HepG2 (cell line): ENCODE measurements at regions not wholly inside any gene's neighbourhood (a gene's known extent, or its start where the extent isn't known, plus 50 kb on each side); places are given as distances from the start of the nearest gene placed in this dataset.

Experiments
- EP300 ChIP-seq, 3 experiments: sonication (generic) in 1 of 3; formaldehyde crosslinking in 1 of 3; IDR thresholded peaks; 2 replicates each; pipeline versions ENCODE4 v1.5.1 to v1.6.1; 2011 to 2020; ENCODE audit warnings: low read depth in 2 of 3, low read length in 2 of 3, borderline replicate concordance in 1 of 3, improper control_type of control experiment in 1 of 3, mild to moderate bottlenecking in 1 of 3, missing genetic modification reagents in 1 of 3, moderate library complexity in 1 of 3
- HMG20B ChIP-seq: conservative IDR thresholded peaks from 2 replicates; pipeline ENCODE4 v1.6.1; 2016; ENCODE audit warnings: missing genetic modification reagents, missing compliant biosample characterization
- KDM3A ChIP-seq: IDR thresholded peaks from 2 replicates; pipeline ENCODE4 v1.6.1; 2018; ENCODE audit warnings: low read depth, missing compliant biosample characterization
- MBD4 ChIP-seq: IDR thresholded peaks from 2 replicates; pipeline ENCODE4 v1.6.1; 2012; ENCODE audit warnings: low read length, inconsistent platforms, borderline replicate concordance
- MEF2D ChIP-seq: sonication (generic); formaldehyde crosslinking; IDR thresholded peaks from 2 replicates; pipeline ENCODE4 v1.5.1; 2020; ENCODE audit warnings: mild to moderate bottlenecking, missing genetic modification reagents
- MIER3 ChIP-seq: IDR thresholded peaks from 2 replicates; pipeline ENCODE4 v1.6.1; 2016; ENCODE audit warnings: missing compliant biosample characterization, borderline replicate concordance
- PPARG ChIP-seq: conservative IDR thresholded peaks from 2 replicates; pipeline ENCODE4 v1.6.1; 2016; ENCODE audit warnings: missing biosample characterization, missing genetic modification reagents
- RXRA ChIP-seq: sonication (generic); formaldehyde crosslinking; IDR thresholded peaks from 2 replicates; pipeline ENCODE4 v1.5.1; 2020; ENCODE audit warnings: missing genetic modification reagents
- SNAI1 ChIP-seq: sonication (generic); formaldehyde crosslinking; IDR thresholded peaks from 2 replicates; pipeline ENCODE4 v1.5.0; 2020; ENCODE audit warnings: mild to moderate bottlenecking, missing genetic modification reagents, borderline replicate concordance
- SOX6 ChIP-seq, 2 experiments: fragments of 450-650 bp in 1 of 2; sonication (generic) in 1 of 2; formaldehyde crosslinking in 1 of 2; IDR thresholded peaks; 2 replicates each; pipeline versions ENCODE4 v1.4.0 to v1.6.1; 2017 to 2020; ENCODE audit warnings: antibody characterized with exemption in 1 of 2, mild to moderate bottlenecking in 1 of 2, missing genetic modification reagents in 1 of 2
- XRCC5 ChIP-seq: fragments of 200-400 bp; formaldehyde crosslinking; optimal IDR thresholded peaks from 2 replicates; pipeline ENCODE3; 2017; ENCODE audit warnings: mild to moderate bottlenecking, low read length
- ZFAT ChIP-seq: sonication (generic); formaldehyde crosslinking; conservative IDR thresholded peaks from 2 replicates; pipeline ENCODE4 v1.8.1; 2023; ENCODE audit warnings: missing genetic modification reagents, inconsistent platforms
- ZFP36L2 ChIP-seq: sonication (generic); formaldehyde crosslinking; IDR thresholded peaks from 2 replicates; pipeline ENCODE4 v1.4.0; 2020; ENCODE audit warnings: missing genetic modification reagents
- ZNF3 ChIP-seq: IDR thresholded peaks from 2 replicates; pipeline ENCODE4 v1.7.0; 2017; ENCODE audit warnings: inconsistent platforms
- ZNF468 ChIP-seq: sonication (generic); formaldehyde crosslinking; IDR thresholded peaks from 2 replicates; pipeline ENCODE4 v1.8.0; 2022; ENCODE audit warnings: mild to moderate bottlenecking, moderate library complexity, missing genetic modification reagents
- ZNF564 ChIP-seq: sonication (generic); formaldehyde crosslinking; IDR thresholded peaks from 2 replicates; pipeline ENCODE4 v1.8.1; 2023; ENCODE audit warnings: mild to moderate bottlenecking, missing genetic modification reagents
- ZNF619 ChIP-seq: sonication (generic); formaldehyde crosslinking; IDR thresholded peaks from 2 replicates; pipeline ENCODE4 v1.4.0; 2020; ENCODE audit warnings: mild to moderate bottlenecking, missing genetic modification reagents
- TF ChIP-seq, protein P1 (sequence below): sonication (generic); formaldehyde crosslinking; IDR thresholded peaks from 2 replicates; pipeline ENCODE4 v1.4.0; 2020; ENCODE audit warnings: missing genetic modification reagents
- TF ChIP-seq, protein P2 (sequence below): sonication (generic); formaldehyde crosslinking; IDR thresholded peaks from 2 replicates; pipeline ENCODE4 v1.8.1; 2023; ENCODE audit warnings: mild to moderate bottlenecking, inconsistent platforms, moderate library complexity, missing genetic modification reagents, borderline replicate concordance
- TF ChIP-seq, protein P3 (sequence below): sonication (generic); formaldehyde crosslinking; IDR thresholded peaks from 2 replicates; pipeline ENCODE4 v1.4.0; 2020; ENCODE audit warnings: mild to moderate bottlenecking, missing genetic modification reagents
- TF ChIP-seq, protein P4 (sequence below): sonication (generic); formaldehyde crosslinking; IDR thresholded peaks from 2 replicates; pipeline ENCODE4 v1.5.0; 2020; ENCODE audit warnings: mild to moderate bottlenecking, missing genetic modification reagents, moderate library complexity

DNA sequence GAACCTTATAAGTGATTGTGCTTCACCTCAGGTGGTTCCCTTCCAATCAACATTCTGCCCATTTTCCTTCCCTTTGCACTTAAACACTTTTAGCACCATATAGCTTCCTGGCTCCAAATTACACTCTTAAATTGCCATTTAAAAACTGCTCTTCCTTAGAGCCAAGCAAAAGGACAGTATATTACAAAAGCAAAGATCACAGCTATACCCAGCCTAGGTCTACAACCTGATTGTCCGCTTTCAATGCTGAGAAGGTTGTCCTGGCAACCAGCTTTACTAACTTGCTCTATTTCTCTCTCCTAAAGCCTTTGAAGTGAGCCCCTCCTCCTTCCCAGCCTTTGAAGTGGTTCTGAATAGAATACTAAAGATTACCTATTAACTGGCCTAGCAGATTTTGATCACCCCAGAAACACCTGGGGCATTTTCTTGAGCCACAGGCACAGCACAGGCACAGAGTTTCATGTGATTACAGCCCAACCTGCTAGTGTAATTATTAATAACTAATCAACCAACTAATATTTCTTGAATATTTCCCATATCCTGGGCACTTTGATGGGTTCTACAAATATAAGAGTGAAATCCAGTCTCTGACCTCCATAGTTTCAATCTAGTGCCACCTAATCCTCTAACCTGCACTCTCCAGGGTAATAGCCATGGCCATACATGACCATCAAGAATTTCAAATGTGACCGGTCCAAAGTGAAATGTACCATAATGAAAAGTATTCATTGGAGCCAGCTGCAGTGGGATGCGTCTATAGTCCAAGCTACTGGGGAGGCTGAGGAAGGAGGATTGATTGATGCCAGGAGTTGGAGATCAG is 63.6 kb upstream of the TRIM24 start (continued):
- TF ChIP-seq, protein P1, sequence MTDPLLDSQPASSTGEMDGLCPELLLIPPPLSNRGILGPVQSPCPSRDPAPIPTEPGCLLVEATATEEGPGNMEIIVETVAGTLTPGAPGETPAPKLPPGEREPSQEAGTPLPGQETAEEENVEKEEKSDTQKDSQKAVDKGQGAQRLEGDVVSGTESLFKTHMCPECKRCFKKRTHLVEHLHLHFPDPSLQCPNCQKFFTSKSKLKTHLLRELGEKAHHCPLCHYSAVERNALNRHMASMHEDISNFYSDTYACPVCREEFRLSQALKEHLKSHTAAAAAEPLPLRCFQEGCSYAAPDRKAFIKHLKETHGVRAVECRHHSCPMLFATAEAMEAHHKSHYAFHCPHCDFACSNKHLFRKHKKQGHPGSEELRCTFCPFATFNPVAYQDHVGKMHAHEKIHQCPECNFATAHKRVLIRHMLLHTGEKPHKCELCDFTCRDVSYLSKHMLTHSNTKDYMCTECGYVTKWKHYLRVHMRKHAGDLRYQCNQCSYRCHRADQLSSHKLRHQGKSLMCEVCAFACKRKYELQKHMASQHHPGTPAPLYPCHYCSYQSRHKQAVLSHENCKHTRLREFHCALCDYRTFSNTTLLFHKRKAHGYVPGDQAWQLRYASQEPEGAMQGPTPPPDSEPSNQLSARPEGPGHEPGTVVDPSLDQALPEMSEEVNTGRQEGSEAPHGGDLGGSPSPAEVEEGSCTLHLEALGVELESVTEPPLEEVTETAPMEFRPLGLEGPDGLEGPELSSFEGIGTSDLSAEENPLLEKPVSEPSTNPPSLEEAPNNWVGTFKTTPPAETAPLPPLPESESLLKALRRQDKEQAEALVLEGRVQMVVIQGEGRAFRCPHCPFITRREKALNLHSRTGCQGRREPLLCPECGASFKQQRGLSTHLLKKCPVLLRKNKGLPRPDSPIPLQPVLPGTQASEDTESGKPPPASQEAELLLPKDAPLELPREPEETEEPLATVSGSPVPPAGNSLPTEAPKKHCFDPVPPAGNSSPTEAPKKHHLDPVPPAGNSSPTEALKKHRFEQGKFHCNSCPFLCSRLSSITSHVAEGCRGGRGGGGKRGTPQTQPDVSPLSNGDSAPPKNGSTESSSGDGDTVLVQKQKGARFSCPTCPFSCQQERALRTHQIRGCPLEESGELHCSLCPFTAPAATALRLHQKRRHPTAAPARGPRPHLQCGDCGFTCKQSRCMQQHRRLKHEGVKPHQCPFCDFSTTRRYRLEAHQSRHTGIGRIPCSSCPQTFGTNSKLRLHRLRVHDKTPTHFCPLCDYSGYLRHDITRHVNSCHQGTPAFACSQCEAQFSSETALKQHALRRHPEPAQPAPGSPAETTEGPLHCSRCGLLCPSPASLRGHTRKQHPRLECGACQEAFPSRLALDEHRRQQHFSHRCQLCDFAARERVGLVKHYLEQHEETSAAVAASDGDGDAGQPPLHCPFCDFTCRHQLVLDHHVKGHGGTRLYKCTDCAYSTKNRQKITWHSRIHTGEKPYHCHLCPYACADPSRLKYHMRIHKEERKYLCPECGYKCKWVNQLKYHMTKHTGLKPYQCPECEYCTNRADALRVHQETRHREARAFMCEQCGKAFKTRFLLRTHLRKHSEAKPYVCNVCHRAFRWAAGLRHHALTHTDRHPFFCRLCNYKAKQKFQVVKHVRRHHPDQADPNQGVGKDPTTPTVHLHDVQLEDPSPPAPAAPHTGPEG (CRISPR knock-in tag), result 0 out of 2 replicates have a peak, but pooled peaks have one; percentile 47
- TF ChIP-seq, protein P2, sequence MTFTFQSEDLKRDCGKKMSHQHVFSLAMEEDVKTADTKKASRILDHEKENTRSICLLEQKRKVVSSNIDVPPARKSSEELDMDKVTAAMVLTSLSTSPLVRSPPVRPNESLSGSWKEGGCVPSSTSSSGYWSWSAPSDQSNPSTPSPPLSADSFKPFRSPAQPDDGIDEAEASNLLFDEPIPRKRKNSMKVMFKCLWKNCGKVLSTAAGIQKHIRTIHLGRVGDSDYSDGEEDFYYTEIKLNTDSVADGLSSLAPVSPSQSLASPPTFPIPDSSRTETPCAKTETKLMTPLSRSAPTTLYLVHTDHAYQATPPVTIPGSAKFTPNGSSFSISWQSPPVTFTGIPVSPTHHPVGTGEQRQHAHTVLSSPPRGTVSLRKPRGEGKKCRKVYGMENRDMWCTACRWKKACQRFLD (CRISPR knock-in tag), result no peak
- TF ChIP-seq MBD4, result no peak
- TF ChIP-seq SNAI1 (CRISPR knock-in tag), result no peak
- no peak for TF ChIP-seq XRCC5
- TF ChIP-seq SOX6 (IDR thresholded peaks at IDR 0.05), result no peak
- peak; percentile 94 for TF ChIP-seq SOX6 (CRISPR knock-in tag; IDR thresholded peaks at IDR 0.05)
- TF ChIP-seq ZFP36L2, result no peak
- peak; percentile 85 for TF ChIP-seq MEF2D (CRISPR knock-in tag)
- TF ChIP-seq PPARG (CRISPR knock-in tag), result peak; percentile 82
- TF ChIP-seq EP300 (IDR thresholded peaks at IDR 0.05; ENCODE audit: low read depth in 2 of 2, low read length in 2 of 2), result peak; percentile 79 to 99; a peak in 3 of 4 replicates
- peak; percentile 93 for TF ChIP-seq EP300 (CRISPR knock-in tag; IDR thresholded peaks at IDR 0.05; ENCODE audit: borderline replicate concordance)
- no peak for TF ChIP-seq ZNF619 (CRISPR knock-in tag)
- no peak for TF ChIP-seq ZNF564
- no peak for TF ChIP-seq ZNF468 (CRISPR knock-in tag)
- no peak for TF ChIP-seq MIER3 (CRISPR knock-in tag)
- TF ChIP-seq, protein P3, sequence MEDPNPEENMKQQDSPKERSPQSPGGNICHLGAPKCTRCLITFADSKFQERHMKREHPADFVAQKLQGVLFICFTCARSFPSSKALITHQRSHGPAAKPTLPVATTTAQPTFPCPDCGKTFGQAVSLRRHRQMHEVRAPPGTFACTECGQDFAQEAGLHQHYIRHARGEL (CRISPR knock-in tag), result no peak
- TF ChIP-seq ZNF3, result no peak
- TF ChIP-seq ZFAT, result no peak
- peak; percentile 22; the same call in 1 of the 2 replicates for TF ChIP-seq RXRA (CRISPR knock-in tag)
- peak; percentile 67; the same call in 1 of the 2 replicates for TF ChIP-seq HMG20B
- TF ChIP-seq KDM3A, result peak; percentile 24; the same call in 1 of the 2 replicates
- TF ChIP-seq, protein P4, sequence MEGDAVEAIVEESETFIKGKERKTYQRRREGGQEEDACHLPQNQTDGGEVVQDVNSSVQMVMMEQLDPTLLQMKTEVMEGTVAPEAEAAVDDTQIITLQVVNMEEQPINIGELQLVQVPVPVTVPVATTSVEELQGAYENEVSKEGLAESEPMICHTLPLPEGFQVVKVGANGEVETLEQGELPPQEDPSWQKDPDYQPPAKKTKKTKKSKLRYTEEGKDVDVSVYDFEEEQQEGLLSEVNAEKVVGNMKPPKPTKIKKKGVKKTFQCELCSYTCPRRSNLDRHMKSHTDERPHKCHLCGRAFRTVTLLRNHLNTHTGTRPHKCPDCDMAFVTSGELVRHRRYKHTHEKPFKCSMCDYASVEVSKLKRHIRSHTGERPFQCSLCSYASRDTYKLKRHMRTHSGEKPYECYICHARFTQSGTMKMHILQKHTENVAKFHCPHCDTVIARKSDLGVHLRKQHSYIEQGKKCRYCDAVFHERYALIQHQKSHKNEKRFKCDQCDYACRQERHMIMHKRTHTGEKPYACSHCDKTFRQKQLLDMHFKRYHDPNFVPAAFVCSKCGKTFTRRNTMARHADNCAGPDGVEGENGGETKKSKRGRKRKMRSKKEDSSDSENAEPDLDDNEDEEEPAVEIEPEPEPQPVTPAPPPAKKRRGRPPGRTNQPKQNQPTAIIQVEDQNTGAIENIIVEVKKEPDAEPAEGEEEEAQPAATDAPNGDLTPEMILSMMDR (CRISPR knock-in tag), result no peak
